HFF-Myc (cell line): ENCODE measurements at regions not wholly inside any gene's neighbourhood (a gene's known extent, or its start where the extent isn't known, plus 50 kb on each side); places are given as distances from the start of the nearest gene placed in this dataset.

Source experiments
- DNase-seq: peaks from one replicate; pipeline ENCODE4 v3.0.0-alpha.2; 2011; ENCODE audit warnings: low read depth; ENCODE audit errors: extremely low read depth
- H3K4me3 ChIP-seq: replicated peaks from 2 replicates; pipeline ENCODE4 v1.5.1; 2011; ENCODE audit warnings: low read depth, mild to moderate bottlenecking, control low read depth, low read length
- TF ChIP-seq, protein P1 (sequence below): IDR thresholded peaks from 2 replicates; pipeline ENCODE4 v1.5.1; 2012; ENCODE audit warnings: mild to moderate bottlenecking, low read depth, low read length, control low read depth; ENCODE audit errors: missing control alignments

GRCh38 chrX:40278340-40279090, 180.8 kb upstream of the BCOR start:
- no peak for DNase-seq
- TF ChIP-seq, protein P1, sequence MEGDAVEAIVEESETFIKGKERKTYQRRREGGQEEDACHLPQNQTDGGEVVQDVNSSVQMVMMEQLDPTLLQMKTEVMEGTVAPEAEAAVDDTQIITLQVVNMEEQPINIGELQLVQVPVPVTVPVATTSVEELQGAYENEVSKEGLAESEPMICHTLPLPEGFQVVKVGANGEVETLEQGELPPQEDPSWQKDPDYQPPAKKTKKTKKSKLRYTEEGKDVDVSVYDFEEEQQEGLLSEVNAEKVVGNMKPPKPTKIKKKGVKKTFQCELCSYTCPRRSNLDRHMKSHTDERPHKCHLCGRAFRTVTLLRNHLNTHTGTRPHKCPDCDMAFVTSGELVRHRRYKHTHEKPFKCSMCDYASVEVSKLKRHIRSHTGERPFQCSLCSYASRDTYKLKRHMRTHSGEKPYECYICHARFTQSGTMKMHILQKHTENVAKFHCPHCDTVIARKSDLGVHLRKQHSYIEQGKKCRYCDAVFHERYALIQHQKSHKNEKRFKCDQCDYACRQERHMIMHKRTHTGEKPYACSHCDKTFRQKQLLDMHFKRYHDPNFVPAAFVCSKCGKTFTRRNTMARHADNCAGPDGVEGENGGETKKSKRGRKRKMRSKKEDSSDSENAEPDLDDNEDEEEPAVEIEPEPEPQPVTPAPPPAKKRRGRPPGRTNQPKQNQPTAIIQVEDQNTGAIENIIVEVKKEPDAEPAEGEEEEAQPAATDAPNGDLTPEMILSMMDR: no peak
- no peak overlapping the region for H3K4me3 ChIP-seq

- TF ChIP-seq, protein P1: no peak
- no peak overlapping the region for H3K4me3 ChIP-seq
- DNase-seq: no peak
These were observed 179.9 kb upstream of the BCOR start for GRCh38 chrX:40277672-40278071.

DNA sequence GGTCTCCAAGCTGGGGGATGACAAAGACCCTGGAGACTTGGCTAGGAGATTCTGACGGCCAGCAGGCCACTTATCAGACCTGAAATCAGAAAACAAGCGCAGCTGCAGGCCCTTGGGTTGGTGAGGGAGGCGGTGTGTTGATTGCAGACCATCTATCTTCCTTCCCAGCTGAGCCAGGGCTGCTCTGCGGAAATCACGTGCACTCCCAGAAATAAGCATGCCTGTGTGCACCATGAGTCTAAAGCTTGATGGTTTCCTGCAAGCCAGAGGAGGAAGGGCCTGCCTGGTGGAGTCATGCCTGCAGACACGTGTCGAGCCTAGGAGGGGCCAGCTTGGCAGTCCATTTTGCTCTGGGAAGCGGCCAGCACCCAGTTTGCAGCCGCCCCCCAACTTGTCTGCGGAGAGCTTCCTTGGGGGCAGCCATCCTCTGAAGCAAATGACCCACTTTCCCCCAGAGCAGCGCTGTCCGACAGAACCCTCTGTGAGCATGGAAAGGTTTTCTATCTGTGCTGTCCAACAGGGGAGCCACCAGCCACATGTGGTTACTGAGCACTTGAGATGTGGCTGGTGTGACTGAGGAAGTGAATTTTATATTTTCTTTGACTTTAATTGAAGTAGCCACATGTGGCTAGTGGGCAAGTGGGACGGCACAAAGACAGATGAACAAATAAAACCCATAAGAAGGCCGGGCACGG, 175.7 kb upstream of the BCOR start:
- DNase-seq: no peak

GRCh38 chrX:40272776-40273175, 175.0 kb upstream of the BCOR start:
- TF ChIP-seq, protein P1: no peak
- H3K4me3 ChIP-seq: no peak overlapping the region
- no peak for DNase-seq

More for the DNA sequence above, 175.7 kb upstream of the BCOR start:
- H3K4me3 ChIP-seq: no peak overlapping the region
- TF ChIP-seq, protein P1: no peak

- no peak for DNase-seq
These were observed 174.4 kb upstream of the BCOR start for GRCh38 chrX:40272141-40272540.

GRCh38 chrX:40268188-40268520, 170.4 kb upstream of the BCOR start:
- no peak overlapping the region for H3K4me3 ChIP-seq
- TF ChIP-seq, protein P1: no peak
- DNase-seq: no peak

More at GRCh38 chrX:40272141-40272540, 174.4 kb upstream of the BCOR start:
- H3K4me3 ChIP-seq: no peak overlapping the region
- TF ChIP-seq, protein P1: no peak
